H7 (cell line): ENCODE measurements at regions not wholly inside any gene's neighbourhood (a gene's known extent, or its start where the extent isn't known, plus 50 kb on each side); places are given as distances from the start of the nearest gene placed in this dataset.

Source experiments
- DNase-seq: peaks from one replicate; pipeline ENCODE4 v3.0.0; 2012
- H3K27me3 ChIP-seq: 2 replicates; pipeline ENCODE4 v1.6.0; 2011; ENCODE audit warnings: mild to moderate bottlenecking, low read length; ENCODE audit not compliant: control insufficient read depth, insufficient read depth
- H3K36me3 ChIP-seq: replicated peaks from 2 replicates; pipeline ENCODE4 v1.5.1; 2011; ENCODE audit warnings: low read length; ENCODE audit not compliant: control insufficient read depth, insufficient read depth
- H3K4me3 ChIP-seq: 2 replicates; pipeline ENCODE4 v1.5.1; 2011; ENCODE audit warnings: low read depth, mild to moderate bottlenecking, control low read depth, low read length, moderate library complexity; ENCODE audit not compliant: insufficient read depth

DNA sequence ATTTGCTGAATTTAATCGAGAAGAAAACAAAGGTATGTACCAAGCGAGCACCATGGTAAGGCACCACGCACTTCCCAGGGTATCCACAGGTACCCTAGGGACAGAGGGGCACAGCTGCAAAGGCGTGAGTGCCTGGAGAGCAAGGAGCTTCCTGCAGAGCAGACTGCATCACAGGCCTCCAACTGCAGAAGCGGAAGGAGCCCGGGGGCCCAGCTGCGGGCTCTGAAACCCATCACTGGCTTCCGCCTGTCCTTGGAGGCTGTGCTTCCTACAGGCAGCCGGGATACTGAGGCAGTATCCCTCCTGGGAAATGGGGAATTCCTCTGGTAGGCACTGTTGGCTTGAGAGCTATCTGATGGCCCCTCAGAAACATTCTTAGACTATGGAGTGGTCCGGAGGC, 217.4 kb upstream of the GMDS start:
- no peak for DNase-seq
- H3K36me3 ChIP-seq, result no peaks in the 10 kb centered on the region
- H3K4me3 ChIP-seq, result no peak overlapping the region
- no peaks in the 10 kb centered on the region; the same call in 1 of the 2 replicates for H3K27me3 ChIP-seq

GRCh38 chr6:2460216-2460745, 214.9 kb upstream of the GMDS start:
- no peak overlapping the region for H3K4me3 ChIP-seq
- H3K36me3 ChIP-seq, result no peaks in the 10 kb centered on the region
- H3K27me3 ChIP-seq, result no peaks in the 10 kb centered on the region
- DNase-seq, result no peak

DNA sequence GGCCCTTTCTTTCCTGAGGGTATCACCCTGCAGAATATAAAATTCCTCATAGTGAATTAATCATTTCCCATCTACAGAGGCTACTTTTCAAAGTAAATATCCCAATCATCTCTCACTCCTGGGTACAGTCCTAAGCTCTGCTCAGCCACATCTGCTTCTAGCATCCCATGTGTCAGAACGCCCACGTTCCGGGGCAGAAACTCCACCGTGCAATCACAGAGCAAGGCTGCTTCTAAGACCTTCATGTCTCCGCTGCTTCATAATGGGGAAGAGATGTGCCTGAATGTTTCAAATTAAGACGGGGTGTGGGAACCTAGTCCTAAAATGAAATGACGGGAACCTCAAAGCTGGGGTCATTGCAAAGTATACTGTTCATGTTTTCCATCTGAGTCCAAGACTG, 208.8 kb upstream of the GMDS start:
- H3K27me3 ChIP-seq, result peaks cover 1% of the 10 kb centered on the region; the same call in 1 of the 2 replicates
- DNase-seq, result no peak
- no peaks in the 10 kb centered on the region for H3K36me3 ChIP-seq
- no peak overlapping the region for H3K4me3 ChIP-seq

GRCh38 chr6:2450546-2450945, 205.1 kb upstream of the GMDS start:
- H3K36me3 ChIP-seq, result no peaks in the 10 kb centered on the region
- DNase-seq, result no peak
- peaks cover 3% of the 10 kb centered on the region; the same call in 1 of the 2 replicates for H3K27me3 ChIP-seq
- H3K4me3 ChIP-seq, result no peak overlapping the region

GRCh38 chr6:2449572-2449940, 204.2 kb upstream of the GMDS start:
- DNase-seq, result no peak
- no peaks in the 10 kb centered on the region for H3K36me3 ChIP-seq
- H3K27me3 ChIP-seq, result peaks cover 3% of the 10 kb centered on the region; the same call in 1 of the 2 replicates
- no peak overlapping the region for H3K4me3 ChIP-seq

GRCh38 chr6:2448826-2449571, 203.6 kb upstream of the GMDS start:
- DNase-seq, result peak; percentile 81
- Histone ChIP-seq H3K36me3 (no peaks in the 10 kb centered on the region), H3K27me3 (peaks cover 3% of the 10 kb centered on the region; the same call in 1 of the 2 replicates), H3K4me3 (peak overlapping the region; percentile 22)

DNA sequence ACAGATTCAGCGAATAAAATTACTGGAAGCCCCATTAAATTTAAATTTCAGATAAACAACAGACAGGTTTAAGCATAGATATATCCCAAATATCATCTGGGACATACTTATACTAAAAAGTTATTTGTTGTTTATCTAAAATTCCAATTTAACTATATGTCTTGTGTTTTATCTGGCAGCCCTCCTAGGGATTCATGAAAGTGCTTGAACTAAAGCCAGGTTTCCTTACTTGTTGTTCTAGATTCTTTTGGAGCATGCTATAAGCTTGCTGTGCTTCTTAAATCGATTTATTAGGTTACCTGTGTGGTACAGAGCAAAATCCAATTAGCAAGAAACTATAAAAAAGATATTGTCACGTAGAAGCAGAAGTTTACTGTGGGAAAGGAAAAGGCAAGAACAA, 202.5 kb upstream of the GMDS start:
- Histone ChIP-seq H3K27me3 (peaks cover 3% of the 10 kb centered on the region; the same call in 1 of the 2 replicates), H3K4me3 (no peak overlapping the region), H3K36me3 (no peaks in the 10 kb centered on the region)
- no peak for DNase-seq

GRCh38 chr6:2447318-2447920, 202.0 kb upstream of the GMDS start:
- peaks cover 3% of the 10 kb centered on the region; the same call in 1 of the 2 replicates for H3K27me3 ChIP-seq
- no peak for DNase-seq
- H3K4me3 ChIP-seq, result no peak overlapping the region
- H3K36me3 ChIP-seq, result no peaks in the 10 kb centered on the region

- H3K27me3 ChIP-seq, result no peaks in the 10 kb centered on the region
- no peak overlapping the region for H3K4me3 ChIP-seq
- no peak for DNase-seq
- H3K36me3 ChIP-seq, result no peaks in the 10 kb centered on the region
Observed at GRCh38 chr6:2441601-2442475, 196.4 kb upstream of the GMDS start.

- no peak overlapping the region for H3K4me3 ChIP-seq
- H3K27me3 ChIP-seq, result no peaks in the 10 kb centered on the region
- no peaks in the 10 kb centered on the region for H3K36me3 ChIP-seq
- no peak for DNase-seq
Observed at GRCh38 chr6:2440516-2440915, 195.1 kb upstream of the GMDS start.

DNA sequence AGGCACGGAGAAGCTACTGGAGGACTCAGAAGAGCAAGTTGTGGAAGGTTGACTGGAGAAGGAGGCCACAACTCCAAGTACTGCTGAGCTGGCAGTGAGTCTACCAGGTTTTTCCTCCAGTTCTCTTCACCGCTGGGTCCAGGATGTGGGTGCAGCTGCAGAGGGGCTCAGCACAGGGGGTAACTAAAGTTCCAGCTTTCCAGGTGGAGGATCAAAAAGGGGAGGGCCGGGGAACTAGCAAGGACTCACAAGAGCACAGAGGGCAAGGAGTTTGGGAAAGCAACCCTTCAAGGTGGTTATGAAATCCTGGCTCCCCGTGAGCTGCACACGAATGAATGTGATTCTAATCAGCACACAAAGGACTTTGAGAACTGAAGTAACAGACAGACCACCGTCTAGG, 194.2 kb upstream of the GMDS start:
- Histone ChIP-seq H3K27me3 (no peaks in the 10 kb centered on the region), H3K4me3 (no peak overlapping the region), H3K36me3 (no peaks in the 10 kb centered on the region)
- no peak for DNase-seq

GRCh38 chr6:2439082-2439481, 193.7 kb upstream of the GMDS start:
- no peak overlapping the region for H3K4me3 ChIP-seq
- no peaks in the 10 kb centered on the region for H3K36me3 ChIP-seq
- no peaks in the 10 kb centered on the region for H3K27me3 ChIP-seq
- DNase-seq, result no peak

DNA sequence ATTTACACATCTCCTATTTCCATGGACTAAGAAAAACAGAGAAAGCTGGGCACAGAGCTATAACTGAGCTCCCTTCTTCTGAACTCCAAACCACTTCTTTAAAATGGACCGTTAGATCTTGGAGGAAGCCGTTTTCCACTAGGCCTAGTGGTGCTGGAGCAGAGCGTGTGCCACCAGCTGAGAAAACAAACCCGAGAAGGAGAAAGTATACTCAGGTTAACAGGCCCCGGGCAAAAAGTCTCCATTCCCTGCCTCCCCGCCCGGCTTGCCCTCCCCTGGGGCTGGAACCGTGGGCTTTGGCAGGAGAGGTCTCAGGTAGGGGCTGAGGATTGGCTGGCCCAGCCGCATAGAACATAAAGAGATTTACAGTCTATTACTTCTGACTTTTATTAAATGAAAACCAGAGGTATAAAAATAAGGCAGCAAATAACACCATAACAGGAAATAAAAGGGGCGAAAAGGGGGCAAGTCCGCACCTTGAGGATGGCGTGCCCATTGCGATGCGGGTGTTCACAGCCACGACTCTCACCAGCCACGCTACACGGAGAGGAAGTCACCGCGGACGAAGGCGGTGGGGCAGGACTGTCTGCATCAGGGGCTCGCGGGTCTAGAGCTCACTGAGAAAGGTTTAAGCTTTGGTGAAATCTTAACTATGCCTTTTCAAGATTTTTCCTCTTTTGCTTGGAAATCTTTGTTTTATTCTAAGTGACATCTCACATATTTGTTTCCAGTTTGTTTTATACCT, 191.2 kb upstream of the GMDS start:
- Histone ChIP-seq H3K4me3 (no peak overlapping the region), H3K27me3 (no peaks in the 10 kb centered on the region), H3K36me3 (no peaks in the 10 kb centered on the region)
- no peak for DNase-seq

DNA sequence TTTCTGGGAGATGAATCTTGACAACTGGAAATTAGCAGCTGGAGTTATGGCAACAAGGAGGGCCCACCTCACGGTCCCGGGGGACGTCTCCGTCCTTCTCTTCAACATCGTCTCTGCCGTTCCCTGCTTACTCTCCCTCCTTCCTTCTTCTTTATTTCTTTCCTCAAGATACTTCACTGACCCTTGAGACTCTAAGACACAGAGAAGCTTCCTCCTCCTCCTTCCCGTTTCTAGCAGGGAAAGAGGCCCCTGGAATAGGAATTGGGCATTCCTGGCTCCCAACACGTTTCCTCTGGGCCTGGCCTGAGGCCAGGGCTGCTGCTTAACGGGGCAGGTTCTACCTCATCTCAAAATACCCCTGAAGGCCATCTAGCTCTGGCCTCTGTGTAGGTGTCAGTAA, 189.9 kb upstream of the GMDS start:
- Histone ChIP-seq H3K36me3 (no peaks in the 10 kb centered on the region), H3K4me3 (no peak overlapping the region), H3K27me3 (no peaks in the 10 kb centered on the region)
- DNase-seq, result no peak
